ENCODE measurements at regions not wholly inside any gene's neighbourhood (a gene's known extent, or its start where the extent isn't known, plus 50 kb on each side); places are given as distances from the start of the nearest gene placed in this dataset.

GRCh38 chr6:78781001-78781400, 86.3 kb upstream of the IRAK1BP1 start:
- TF ChIP-seq CTCF (IDR thresholded peaks at IDR 0.05): no peak
- TF ChIP-seq POLR2A (IDR thresholded peaks at IDR 0.05): no peak
